GM23338 (cell line): ENCODE measurements at regions not wholly inside any gene's neighbourhood (a gene's known extent, or its start where the extent isn't known, plus 50 kb on each side); places are given as distances from the start of the nearest gene placed in this dataset.

ENCODE experiments used
- ATAC-seq: fragments of 200-7000 bp; cut with Tn5 transposase; 3 replicates; pipeline ENCODE4 v1.9.1; 2020
- DNase-seq: peaks from one replicate; pipeline ENCODE4 v3.0.0-alpha.2; 2015; ENCODE audit warnings: low spot score
- H2AFZ ChIP-seq: fragments of 200-600 bp; sonication (generic); 2 replicates; pipeline ENCODE4 v1.8.0; 2016; ENCODE audit warnings: antibody characterized with exemption, mild to moderate bottlenecking, moderate library complexity
- H3F3A ChIP-seq: fragments of 200-600 bp; sonication (generic); replicated peaks from 2 replicates; pipeline ENCODE4 v1.8.0; 2017; ENCODE audit warnings: antibody characterized with exemption, mixed run types, low read depth
- H3K27ac ChIP-seq: fragments of 200-600 bp; sonication (generic); 2 replicates; pipeline ENCODE4 v1.6.1; 2016; ENCODE audit warnings: low read depth
- H3K27me3 ChIP-seq: fragments of 200-600 bp; sonication (generic); 2 replicates; pipeline ENCODE4 v1.8.0; 2016; ENCODE audit warnings: mild to moderate bottlenecking, mixed run types, moderate library complexity; ENCODE audit not compliant: insufficient read depth
- H3K36me3 ChIP-seq: fragments of 200-600 bp; sonication (generic); 2 replicates; pipeline ENCODE4 v1.8.0; 2016; ENCODE audit warnings: mild to moderate bottlenecking; ENCODE audit not compliant: insufficient read depth
- H3K4me1 ChIP-seq: fragments of 200-600 bp; sonication (generic); 2 replicates; pipeline ENCODE4 v1.8.0; 2016; ENCODE audit warnings: mild to moderate bottlenecking, moderate library complexity; ENCODE audit not compliant: insufficient read depth
- H3K4me2 ChIP-seq: fragments of 200-600 bp; sonication (generic); 2 replicates; pipeline ENCODE4 v1.7.1; 2017; ENCODE audit warnings: mixed run types
- H3K4me3 ChIP-seq: fragments of 200-600 bp; sonication (generic); 2 replicates; pipeline ENCODE4 v1.6.1; 2016; ENCODE audit warnings: mixed run types
- H3K79me2 ChIP-seq: fragments of 200-600 bp; sonication (generic); replicated peaks from 2 replicates; pipeline ENCODE4 v1.8.0; 2017; ENCODE audit warnings: mild to moderate bottlenecking; ENCODE audit not compliant: insufficient read depth
- H3K9me2 ChIP-seq: fragments of 200-600 bp; sonication (generic); 2 replicates; pipeline ENCODE4 v1.8.0; 2017; ENCODE audit not compliant: insufficient read depth
- H4K20me1 ChIP-seq: fragments of 200-600 bp; sonication (generic); replicated peaks from 2 replicates; pipeline ENCODE4 v1.8.0; 2017; ENCODE audit warnings: mild to moderate bottlenecking; ENCODE audit not compliant: insufficient read depth
- H3K27ac Mint-ChIP-seq: 2 replicates; pipeline ENCODE4 v1.8.0; 2020; ENCODE audit warnings: inconsistent platforms, mild to moderate bottlenecking, moderate library complexity, mixed read lengths
- H3K27me3 Mint-ChIP-seq: 3 replicates; pipeline ENCODE4 v1.8.0; 2022; ENCODE audit warnings: low read depth, mild to moderate bottlenecking, moderate library complexity, mixed read lengths, inconsistent platforms; ENCODE audit not compliant: insufficient read depth, poor library complexity
- H3K36me3 Mint-ChIP-seq: 3 replicates; pipeline ENCODE4 v1.8.0; 2021; ENCODE audit warnings: low read depth, mild to moderate bottlenecking, inconsistent platforms, moderate library complexity, mixed read lengths
- H3K4me1 Mint-ChIP-seq: 3 replicates; pipeline ENCODE4 v1.8.0; 2020; ENCODE audit warnings: mild to moderate bottlenecking, inconsistent platforms, mixed read lengths
- H3K4me3 Mint-ChIP-seq: 3 replicates; pipeline ENCODE4 v1.8.0; 2021; ENCODE audit warnings: moderate library complexity, mild to moderate bottlenecking, inconsistent platforms, mixed read lengths
- H3K9me3 Mint-ChIP-seq: 3 replicates; pipeline ENCODE4 v1.8.0; 2020; ENCODE audit warnings: moderate library complexity, mild to moderate bottlenecking, inconsistent platforms, mixed read lengths
- EZH2 ChIP-seq: fragments of 200-600 bp; sonication (generic); IDR thresholded peaks from one replicate; pipeline ENCODE4 v1.8.0; 2017; ENCODE audit warnings: antibody characterized with exemption, mild to moderate bottlenecking, low read depth; ENCODE audit not compliant: unreplicated experiment
- JUNB ChIP-seq: IDR thresholded peaks from one replicate; pipeline ENCODE4 v1.6.1; 2016; ENCODE audit warnings: antibody characterized with exemption; ENCODE audit not compliant: unreplicated experiment
- NANOG ChIP-seq: IDR thresholded peaks from 2 replicates; pipeline ENCODE4 v1.6.1; 2016; ENCODE audit warnings: antibody characterized with exemption, borderline replicate concordance
- REST ChIP-seq: IDR thresholded peaks from one replicate; pipeline ENCODE4 v1.6.1; 2018; ENCODE audit warnings: antibody characterized with exemption; ENCODE audit not compliant: unreplicated experiment
- ZNF114 ChIP-seq: fragments of 250-450 bp; sonication (Bioruptor Pico); IDR thresholded peaks from 2 replicates; pipeline ENCODE4 v1.5.0; 2020; ENCODE audit warnings: mild to moderate bottlenecking, moderate library complexity
- TF ChIP-seq, protein P1 (sequence below), 2 experiments: fragments of 200-600 bp in 1 of 2; sonication (generic) in 1 of 2; conservative IDR thresholded peaks; 2 replicates each; pipeline versions ENCODE4 v1.5.1 to v1.6.1; 2016 to 2017; ENCODE audit warnings: antibody characterized with exemption in 2 of 2, low read depth in 2 of 2, mild to moderate bottlenecking in 2 of 2, moderate library complexity in 1 of 2

GRCh38 chr13:72556945-72557344 is 170.5 kb downstream of the MZT1 start:
- H3K79me2 ChIP-seq, result no peaks in the 10 kb centered on the region
- H3K4me1 ChIP-seq, result no peaks in the 10 kb centered on the region
- H3K27me3 ChIP-seq, result no peaks in the 10 kb centered on the region
- H2AFZ ChIP-seq, result no peak overlapping the region
- no peak overlapping the region for H3K4me2 ChIP-seq
- no peaks in the 10 kb centered on the region for H3K36me3 ChIP-seq
- Mint-ChIP-seq H3K9me3 (no peaks in the 10 kb centered on the region), H3K27ac (no peak overlapping the region), H3K36me3 (no peaks in the 10 kb centered on the region), H3K4me3 (no peak overlapping the region), H3K27me3 (no peaks in the 10 kb centered on the region), H3K4me1 (no peaks in the 10 kb centered on the region)
- H3K9me2 ChIP-seq, result no peaks in the 10 kb centered on the region
- DNase-seq (no peak), ATAC-seq (no peak)
- H3K4me3 ChIP-seq, result no peak overlapping the region
- H4K20me1 ChIP-seq, result no peaks in the 10 kb centered on the region
- no peak overlapping the region for H3K27ac ChIP-seq
- TF ChIP-seq, protein P1, sequence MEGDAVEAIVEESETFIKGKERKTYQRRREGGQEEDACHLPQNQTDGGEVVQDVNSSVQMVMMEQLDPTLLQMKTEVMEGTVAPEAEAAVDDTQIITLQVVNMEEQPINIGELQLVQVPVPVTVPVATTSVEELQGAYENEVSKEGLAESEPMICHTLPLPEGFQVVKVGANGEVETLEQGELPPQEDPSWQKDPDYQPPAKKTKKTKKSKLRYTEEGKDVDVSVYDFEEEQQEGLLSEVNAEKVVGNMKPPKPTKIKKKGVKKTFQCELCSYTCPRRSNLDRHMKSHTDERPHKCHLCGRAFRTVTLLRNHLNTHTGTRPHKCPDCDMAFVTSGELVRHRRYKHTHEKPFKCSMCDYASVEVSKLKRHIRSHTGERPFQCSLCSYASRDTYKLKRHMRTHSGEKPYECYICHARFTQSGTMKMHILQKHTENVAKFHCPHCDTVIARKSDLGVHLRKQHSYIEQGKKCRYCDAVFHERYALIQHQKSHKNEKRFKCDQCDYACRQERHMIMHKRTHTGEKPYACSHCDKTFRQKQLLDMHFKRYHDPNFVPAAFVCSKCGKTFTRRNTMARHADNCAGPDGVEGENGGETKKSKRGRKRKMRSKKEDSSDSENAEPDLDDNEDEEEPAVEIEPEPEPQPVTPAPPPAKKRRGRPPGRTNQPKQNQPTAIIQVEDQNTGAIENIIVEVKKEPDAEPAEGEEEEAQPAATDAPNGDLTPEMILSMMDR (conservative IDR thresholded peaks at IDR 0.05; ENCODE audit: low read depth in 2 of 2), result no peak
- TF ChIP-seq EZH2 (no peak), REST (no peak)
- no peaks in the 10 kb centered on the region for H3F3A ChIP-seq

DNA sequence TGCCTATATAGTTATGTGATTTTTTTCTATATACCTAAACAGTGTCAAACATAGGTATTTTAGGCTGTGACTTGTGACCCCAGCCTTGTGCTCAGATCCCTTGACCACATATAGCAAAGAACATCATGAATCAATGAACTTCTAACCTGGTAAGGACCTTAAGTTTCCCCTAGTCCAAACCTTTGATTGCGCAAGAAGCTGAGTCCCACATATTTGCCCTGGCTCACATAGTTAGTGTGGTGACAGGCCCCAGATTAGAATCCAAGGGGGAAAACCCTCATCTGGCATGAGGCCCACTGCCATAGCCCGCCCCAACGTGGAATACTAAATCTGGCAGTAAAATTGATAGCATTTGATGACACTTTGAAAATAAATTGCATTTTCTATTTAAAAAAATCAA is 171.8 kb downstream of the MZT1 start:
- Mint-ChIP-seq H3K4me1 (no peaks in the 10 kb centered on the region), H3K9me3 (no peaks in the 10 kb centered on the region), H3K36me3 (no peaks in the 10 kb centered on the region), H3K4me3 (no peak overlapping the region), H3K27ac (no peak overlapping the region), H3K27me3 (no peaks in the 10 kb centered on the region)
- H3K4me1 ChIP-seq, result no peaks in the 10 kb centered on the region
- H3K27me3 ChIP-seq, result no peaks in the 10 kb centered on the region
- no peak overlapping the region for H3K27ac ChIP-seq
- ATAC-seq (no peak), DNase-seq (no peak)
- H3K4me3 ChIP-seq, result no peak overlapping the region
- H3K36me3 ChIP-seq, result no peaks in the 10 kb centered on the region
- H2AFZ ChIP-seq, result no peak overlapping the region
- H4K20me1 ChIP-seq, result no peaks in the 10 kb centered on the region
- H3K4me2 ChIP-seq, result no peak overlapping the region
- H3F3A ChIP-seq, result no peaks in the 10 kb centered on the region
- H3K9me2 ChIP-seq, result no peaks in the 10 kb centered on the region
- no peaks in the 10 kb centered on the region for H3K79me2 ChIP-seq
- TF ChIP-seq JUNB (no peak), EZH2 (no peak), NANOG (no peak), REST (no peak), ZNF114 (CRISPR knock-in tag) (no peak)
- TF ChIP-seq, protein P1 (conservative IDR thresholded peaks at IDR 0.05; ENCODE audit: low read depth in 2 of 2), result no peak
